GM19455 (cell line): ENCODE measurements at regions not wholly inside any gene's neighbourhood (a gene's known extent, or its start where the extent isn't known, plus 50 kb on each side); places are given as distances from the start of the nearest gene placed in this dataset.

Experiments used
- ATAC-seq: cut with Tn5 transposase; IDR thresholded peaks from one replicate; pipeline ENCODE4 v1.9.1; 2021; ENCODE audit not compliant: unreplicated experiment

DNA sequence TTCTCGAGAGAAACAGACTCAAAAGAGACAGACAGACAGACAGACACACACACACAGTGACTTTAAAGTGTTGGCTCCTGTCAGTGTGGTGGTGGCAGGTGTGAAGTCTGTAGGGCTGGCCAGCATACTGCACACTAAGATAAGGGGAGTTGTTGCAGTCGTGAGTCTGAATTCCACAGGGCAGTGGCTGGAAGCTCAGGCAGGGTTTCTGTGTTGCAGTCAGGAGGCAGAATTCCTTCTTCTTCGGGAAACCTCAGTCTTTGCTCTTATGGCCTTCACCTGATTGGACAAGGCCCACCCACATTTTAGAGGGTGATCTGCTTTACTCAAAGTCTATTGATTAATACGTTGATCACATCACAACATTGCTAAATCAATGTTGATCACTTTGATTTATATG lies 478.4 kb upstream of the HS6ST1 start:
- ATAC-seq = no peak

DNA sequence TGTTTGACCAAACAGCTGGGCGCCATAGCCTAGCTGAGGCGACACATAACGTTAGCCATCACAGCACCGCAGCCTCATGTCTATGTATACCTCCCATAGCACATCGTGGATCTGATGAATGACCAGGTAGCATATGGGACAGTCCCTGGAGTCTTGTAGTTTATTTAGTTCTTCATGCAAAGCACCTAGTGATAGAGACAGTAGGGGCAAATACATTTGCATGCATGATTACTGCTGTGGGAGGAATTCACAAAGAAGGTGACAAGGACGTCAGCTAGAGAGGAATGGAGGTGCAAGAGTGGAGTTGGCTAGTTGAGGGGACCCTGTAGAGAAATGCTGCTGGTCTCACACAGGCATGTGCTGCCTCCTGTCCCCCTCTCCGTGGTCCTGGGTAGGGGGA lies 478.9 kb upstream of the HS6ST1 start:
- ATAC-seq = peak; percentile 39

GRCh38 chr2:128797937-128798336 lies 479.3 kb upstream of the HS6ST1 start:
- ATAC-seq = peak; percentile 83

GRCh38 chr2:128798502-128799283 lies 480.0 kb upstream of the HS6ST1 start:
- ATAC-seq = no peak

- ATAC-seq = no peak
These were observed 480.6 kb upstream of the HS6ST1 start for GRCh38 chr2:128799284-128799552.

DNA sequence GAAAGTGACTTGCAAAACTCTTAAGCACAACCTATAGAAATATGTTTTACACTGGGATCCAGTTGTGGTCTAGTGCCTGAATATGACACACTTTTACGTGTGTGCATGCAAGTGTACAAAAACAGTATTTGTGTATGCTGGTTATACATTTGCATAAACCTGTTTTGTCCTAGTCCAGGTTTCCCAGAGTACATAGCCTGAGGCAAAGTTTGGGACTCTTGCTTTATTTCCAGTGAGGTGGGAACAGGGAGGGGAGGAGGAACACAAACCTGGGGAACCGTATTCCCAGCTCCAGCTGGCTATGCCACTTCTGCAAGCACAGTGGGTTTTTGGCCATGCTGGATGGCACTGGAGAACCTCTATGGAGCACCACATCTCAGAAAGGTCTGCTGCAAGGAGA lies 481.1 kb upstream of the HS6ST1 start:
- no peak for ATAC-seq

DNA sequence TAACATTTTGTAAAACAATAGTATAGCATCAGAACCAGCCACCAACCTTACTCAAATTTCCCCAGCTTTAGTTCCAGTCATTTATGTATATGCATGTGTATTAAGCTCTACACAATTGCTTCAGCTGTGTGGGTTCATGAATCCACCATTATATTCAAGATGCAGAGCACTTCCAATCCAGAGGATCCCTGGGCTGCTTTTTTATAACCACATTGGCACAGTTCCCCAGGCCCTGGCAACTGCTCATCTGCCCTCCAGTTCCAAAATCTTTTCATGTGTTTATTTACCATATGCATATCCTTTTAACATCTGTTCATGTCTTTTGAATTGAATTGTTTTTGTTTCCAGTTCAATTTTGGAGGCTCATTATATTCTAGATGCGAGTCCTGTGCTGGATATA lies 482.9 kb upstream of the HS6ST1 start:
- ATAC-seq = no peak

DNA sequence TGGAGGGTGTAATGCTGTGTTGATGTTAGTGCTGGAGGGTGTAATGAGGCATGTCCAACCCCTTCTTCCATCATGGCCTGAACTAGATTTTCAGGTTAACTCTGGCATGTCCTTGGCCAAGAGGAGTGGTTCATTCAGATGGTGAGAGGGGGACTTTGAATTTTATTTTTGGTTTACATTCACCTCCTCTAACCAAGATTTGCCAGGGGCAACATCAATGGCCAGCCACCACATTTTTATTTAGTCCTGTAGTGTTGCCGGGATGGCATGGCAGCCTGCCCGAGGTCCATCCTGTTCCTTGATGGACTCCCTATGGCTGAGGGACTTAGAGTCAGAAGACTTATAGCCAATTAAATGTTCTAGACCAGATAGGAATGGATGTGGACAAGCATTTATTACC lies 484.6 kb upstream of the HS6ST1 start:
- ATAC-seq = no peak

- ATAC-seq = no peak
These were observed 486.6 kb upstream of the HS6ST1 start for GRCh38 chr2:128805237-128805636.

DNA sequence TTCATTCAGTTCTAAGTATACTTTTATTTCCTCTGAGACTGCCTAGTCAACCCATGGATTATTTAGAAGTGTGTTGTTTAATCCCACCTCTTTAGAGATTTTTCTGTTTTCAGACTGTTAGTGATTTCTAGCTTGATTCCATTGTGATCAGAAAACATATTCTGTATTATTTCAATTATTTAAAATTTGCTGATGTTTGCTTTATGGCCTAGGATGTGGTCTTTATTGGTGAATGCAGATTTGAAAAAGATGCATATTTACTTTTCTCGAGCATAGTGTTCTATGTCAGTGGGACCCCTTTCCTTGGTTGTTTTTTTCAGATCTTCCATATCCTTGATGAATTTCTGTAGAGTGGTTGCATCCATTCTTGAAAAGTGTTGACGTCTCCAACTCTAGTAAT lies 487.2 kb upstream of the HS6ST1 start:
- no peak for ATAC-seq

- no peak for ATAC-seq
These were observed 488.6 kb upstream of the HS6ST1 start for GRCh38 chr2:128807317-128807716.

DNA sequence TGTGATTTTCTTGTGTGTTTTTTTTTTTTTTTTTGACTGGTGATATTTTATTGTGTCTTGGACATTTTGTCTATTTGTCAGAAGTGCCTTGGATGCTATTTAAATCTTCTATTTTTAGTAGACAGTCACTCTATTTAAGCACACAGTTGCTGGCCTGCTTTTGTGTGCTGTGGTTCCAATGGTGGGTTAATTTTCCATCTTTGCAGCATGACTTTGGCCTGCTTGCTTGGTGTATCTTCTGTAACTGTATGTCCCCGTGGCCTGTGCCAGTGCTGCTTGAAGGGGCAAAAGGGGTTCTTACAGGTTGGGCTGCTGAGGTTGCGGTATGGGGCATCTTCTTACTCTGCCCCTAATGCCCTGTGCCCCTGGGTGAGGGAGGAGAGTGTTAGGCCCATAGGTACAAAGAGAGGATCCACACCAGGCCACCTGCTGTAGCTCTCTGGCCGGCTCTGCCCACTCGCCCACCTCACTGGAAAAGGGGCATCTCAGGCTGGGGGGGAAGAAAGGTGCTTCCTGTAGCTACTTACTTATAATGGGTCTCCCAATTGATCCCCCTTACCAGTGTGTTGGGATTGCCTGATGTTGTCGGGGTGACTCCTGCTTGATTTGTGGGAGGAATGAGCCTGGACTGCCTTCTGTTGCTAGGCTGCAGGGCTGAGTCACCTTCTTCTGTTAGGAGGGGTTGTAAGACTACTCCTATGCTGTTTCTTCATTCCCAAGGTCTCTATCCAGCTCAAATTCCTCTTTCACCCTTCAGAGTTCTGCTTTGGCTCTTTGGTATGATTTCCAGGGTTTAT lies 490.0 kb upstream of the HS6ST1 start:
- no peak for ATAC-seq

DNA sequence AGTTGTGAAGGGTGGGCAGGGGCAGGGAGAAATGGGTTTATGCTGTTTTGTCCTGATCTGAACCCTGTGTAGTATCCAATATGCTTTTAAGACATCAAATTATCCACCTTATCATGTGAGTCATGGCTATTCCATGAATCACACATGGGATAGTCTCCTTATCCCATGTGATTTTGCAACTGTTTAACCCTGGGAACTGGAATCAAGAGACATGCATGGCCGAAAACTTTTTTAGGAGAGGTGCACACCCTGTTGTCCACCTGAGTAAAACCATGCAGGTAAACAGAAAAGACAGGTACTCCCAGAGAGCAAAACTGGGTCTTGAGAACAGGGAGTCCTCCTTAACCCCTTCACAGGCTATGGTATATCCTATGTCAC lies 490.6 kb upstream of the HS6ST1 start:
- ATAC-seq = no peak

DNA sequence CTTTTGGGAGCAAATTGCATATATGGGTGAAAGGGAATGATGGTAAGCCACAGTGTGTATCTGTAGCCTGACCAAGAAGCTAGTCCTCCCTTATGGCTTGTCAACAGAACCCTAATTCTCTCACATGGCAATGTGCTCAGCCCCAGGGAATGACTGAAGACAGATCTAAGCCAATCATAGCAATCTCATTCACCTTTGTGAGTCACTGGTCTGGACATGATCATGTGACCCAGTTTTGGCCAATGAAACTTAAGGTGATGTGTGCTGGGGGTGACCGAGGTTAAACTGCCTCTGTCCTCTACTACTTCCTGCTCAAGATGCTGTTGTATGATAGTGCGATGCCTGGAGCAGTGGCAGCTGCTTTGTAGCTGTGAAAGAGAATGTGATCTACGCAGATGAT lies 491.2 kb upstream of the HS6ST1 start:
- ATAC-seq = no peak

DNA sequence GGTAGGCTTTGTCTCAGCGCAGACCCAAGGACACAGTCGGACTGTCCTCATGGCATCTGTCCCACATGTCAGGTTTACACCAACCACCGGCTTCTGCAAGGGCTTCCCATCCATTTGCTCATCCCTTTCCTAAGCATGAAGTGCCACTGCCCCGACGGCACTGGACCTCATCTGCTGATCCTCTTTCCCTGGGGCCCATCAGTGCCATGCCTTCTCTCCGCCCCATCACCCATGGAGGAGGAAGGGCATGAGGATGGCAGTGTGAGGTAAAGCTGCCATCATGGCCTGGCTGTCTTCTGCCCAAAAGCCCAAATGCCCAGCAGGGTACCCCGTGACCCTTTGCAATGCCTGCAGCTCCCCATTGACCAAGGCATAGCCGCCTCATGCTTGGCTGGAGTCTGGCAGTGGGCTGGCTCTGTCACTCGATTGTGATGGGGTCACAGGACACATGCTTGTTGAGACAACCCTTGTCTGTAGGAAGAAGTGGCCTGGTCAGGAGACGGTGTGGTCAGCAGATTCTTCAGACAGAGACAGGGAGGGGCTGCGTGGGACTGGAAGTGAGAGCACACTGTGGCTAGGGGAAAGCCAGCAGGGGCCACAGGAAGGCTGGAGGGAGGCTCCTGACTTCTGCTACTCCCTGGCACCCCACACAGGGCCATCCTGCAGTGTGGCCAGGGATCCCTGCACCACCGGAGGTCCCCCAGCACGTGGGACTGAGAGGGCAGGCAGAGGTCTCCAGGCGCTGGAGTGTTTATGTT lies 493.7 kb upstream of the HS6ST1 start:
- ATAC-seq = no peak

DNA sequence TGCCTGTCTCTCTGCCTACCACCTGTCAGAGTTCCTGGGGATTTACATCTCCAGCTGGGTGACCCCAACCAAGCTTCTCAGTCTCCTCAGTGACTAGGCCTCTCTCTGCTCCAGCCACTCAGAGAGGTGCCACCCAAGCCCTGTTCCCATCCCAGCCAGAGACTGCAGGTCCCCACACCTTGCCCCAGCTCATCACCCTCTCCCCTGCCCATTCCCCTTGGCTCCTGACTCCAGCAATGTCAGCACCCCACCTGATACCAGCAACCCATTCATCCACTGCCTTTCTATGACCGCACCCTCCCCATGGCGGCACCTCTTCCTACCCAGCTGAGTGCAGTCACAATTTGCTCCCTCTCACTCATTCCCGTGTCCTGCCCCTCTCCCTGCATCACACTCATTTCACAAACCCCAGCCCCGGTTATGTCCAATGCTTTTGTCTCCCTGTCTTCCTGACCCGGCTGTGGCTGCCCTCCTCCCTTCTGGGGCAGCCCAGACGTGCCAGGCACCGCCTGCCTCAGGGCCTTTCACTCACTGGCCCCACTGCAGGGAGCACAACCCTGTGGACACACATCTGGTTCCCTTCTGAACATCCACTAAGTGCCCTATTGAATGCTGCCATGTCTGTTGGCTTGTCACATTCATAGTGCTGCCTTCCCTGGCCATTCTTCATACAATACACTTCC lies 494.8 kb upstream of the HS6ST1 start:
- ATAC-seq = no peak

DNA sequence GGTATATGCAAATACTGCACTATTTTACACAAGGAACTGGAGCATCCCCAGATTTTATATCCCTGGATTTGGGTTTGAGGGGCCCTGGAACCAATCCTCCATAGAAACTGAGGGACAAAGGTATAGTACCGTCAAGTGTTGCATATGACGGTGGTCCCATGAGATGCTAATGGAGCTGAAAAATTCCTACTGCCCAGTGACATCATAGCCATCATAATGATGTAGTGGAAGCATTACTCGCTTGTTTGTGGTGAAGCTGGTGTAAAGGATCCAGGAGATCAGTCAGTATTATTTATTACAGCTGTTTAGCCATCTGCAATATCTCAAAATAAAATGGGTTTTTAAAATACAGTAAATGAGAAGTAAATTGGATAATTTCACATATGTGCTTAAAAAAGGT lies 496.6 kb upstream of the HS6ST1 start:
- no peak for ATAC-seq

GRCh38 chr2:128817171-128817570 lies 498.5 kb upstream of the HS6ST1 start:
- ATAC-seq = no peak

DNA sequence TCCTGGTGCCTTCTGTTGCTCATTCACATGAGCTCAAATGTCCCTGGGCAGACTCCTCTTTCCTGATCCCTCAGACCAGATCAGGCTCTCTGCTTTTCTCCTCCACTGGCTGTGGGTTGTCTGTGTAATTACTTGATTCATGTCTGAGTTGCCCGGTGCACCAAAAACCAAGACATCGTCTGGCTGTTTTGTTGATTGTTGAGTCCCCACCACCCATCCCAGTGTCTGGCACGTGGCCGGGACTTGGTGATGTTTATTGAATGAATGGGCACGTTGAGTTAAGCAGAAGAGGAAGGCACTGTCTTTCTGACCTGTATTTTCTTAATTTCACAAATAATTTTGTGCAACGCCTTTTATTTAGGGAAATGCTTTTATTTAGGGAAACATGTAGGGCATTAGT lies 499.1 kb upstream of the HS6ST1 start:
- no peak for ATAC-seq

GRCh38 chr2:128818248-128818647 lies 499.6 kb upstream of the HS6ST1 start:
- no peak for ATAC-seq

DNA sequence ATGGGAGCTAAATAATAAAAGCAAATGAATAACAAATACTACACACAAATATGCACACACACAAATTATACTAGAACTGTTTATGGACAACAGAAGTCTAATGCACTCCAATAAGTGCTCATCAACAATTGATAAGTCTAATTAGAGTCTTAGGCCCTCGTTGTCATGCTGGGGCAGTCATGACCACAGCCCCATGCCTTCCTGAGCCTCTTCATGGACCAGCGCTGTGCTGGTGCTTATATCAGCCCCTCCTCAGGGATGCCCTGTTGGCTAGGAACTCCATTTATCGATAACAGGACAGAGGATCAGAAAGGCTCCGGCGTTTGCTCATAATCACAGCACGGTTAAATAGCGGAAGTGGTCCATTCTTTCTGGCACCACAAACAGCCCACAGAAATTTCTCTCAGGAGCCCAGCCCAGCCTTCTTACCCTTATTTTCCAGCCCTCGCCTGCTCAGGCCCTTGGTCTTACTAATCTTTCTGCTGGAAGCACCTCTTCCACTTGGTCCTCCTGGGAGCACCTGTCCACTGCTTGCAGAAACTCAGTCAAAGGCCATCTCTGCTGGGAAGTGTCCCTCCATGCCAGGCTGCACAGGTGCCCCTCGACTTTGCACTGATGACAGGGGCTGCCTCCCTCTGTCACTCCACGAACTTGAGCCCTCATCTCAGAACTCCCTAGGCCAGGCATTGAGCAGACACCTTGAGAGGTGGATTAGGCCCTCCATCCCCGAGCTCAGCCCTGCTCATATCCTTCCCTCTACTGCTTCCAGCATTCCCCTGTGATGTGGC lies 500.2 kb upstream of the HS6ST1 start:
- no peak for ATAC-seq
